OCI-LY1 (cell line): ENCODE measurements at regions not wholly inside any gene's neighbourhood (a gene's known extent, or its start where the extent isn't known, plus 50 kb on each side); places are given as distances from the start of the nearest gene placed in this dataset.
"Not testable (repeated sequence)": the region's sequence is repeated elsewhere in the genome, so short reads cannot be mapped to it uniquely, and the experiment has no call there.

ENCODE experiments used
- H2AFZ ChIP-seq: fragments of 200-600 bp; sonication (generic), shearing (Covaris generic); 2 replicates; pipeline ENCODE4 v1.6.0; 2014; ENCODE audit warnings: antibody characterized with exemption, mild to moderate bottlenecking, low read length
- H3F3A ChIP-seq: fragments of 200-600 bp; sonication (generic), shearing (Covaris generic); 2 replicates; pipeline ENCODE4 v1.6.0; 2014; ENCODE audit warnings: mild to moderate bottlenecking, antibody characterized with exemption, low read length, moderate library complexity; ENCODE audit not compliant: insufficient read depth
- H3K27ac ChIP-seq: fragments of 200-600 bp; sonication (generic); 2 replicates; pipeline ENCODE4 v1.5.1; 2014; ENCODE audit warnings: low read length, mixed run types, mild to moderate bottlenecking, low read depth; ENCODE audit not compliant: poor library complexity, severe bottlenecking
- H3K27me3 ChIP-seq: fragments of 200-600 bp; sonication (generic); 2 replicates; pipeline ENCODE4 v1.6.0; 2014; ENCODE audit warnings: antibody characterized with exemption, mild to moderate bottlenecking, low read length, moderate library complexity; ENCODE audit not compliant: insufficient read depth
- H3K36me3 ChIP-seq: fragments of 200-600 bp; sonication (generic); 2 replicates; pipeline ENCODE4 v1.6.1; 2014; ENCODE audit warnings: mild to moderate bottlenecking, antibody characterized with exemption, low read length, moderate library complexity, mixed read lengths; ENCODE audit not compliant: insufficient read depth
- H3K4me1 ChIP-seq: fragments of 200-600 bp; sonication (generic); 2 replicates; pipeline ENCODE4 v1.5.1; 2014; ENCODE audit warnings: mild to moderate bottlenecking, low read length, moderate library complexity; ENCODE audit not compliant: insufficient read depth, severe bottlenecking
- H3K4me2 ChIP-seq: fragments of 200-600 bp; sonication (generic), shearing (Covaris generic); 2 replicates; pipeline ENCODE4 v1.6.1; 2014; ENCODE audit warnings: low read length
- H3K4me3 ChIP-seq: fragments of 200-600 bp; sonication (generic); 2 replicates; pipeline ENCODE4 v1.5.1; 2014; ENCODE audit warnings: low read length, low read depth, mild to moderate bottlenecking, mixed read lengths; ENCODE audit not compliant: poor library complexity, severe bottlenecking
- H3K79me2 ChIP-seq: fragments of 200-600 bp; shearing (Covaris generic); 2 replicates; pipeline ENCODE4 v1.6.1; 2016; ENCODE audit warnings: mixed run types, low read length, mixed read lengths; ENCODE audit not compliant: insufficient read depth
- H3K9ac ChIP-seq: fragments of 200-600 bp; sonication (generic), shearing (Covaris generic); 2 replicates; pipeline ENCODE4 v1.6.1; 2014; ENCODE audit warnings: mild to moderate bottlenecking, low read length, mixed read lengths
- H3K9me2 ChIP-seq: fragments of 200-600 bp; sonication (generic), shearing (Covaris generic); 2 replicates; pipeline ENCODE4 v1.6.1; 2014; ENCODE audit warnings: low read depth, mild to moderate bottlenecking, low read length, mixed read lengths
- H3K9me3 ChIP-seq: fragments of 200-600 bp; shearing (Covaris generic); 2 replicates; pipeline ENCODE4 v1.6.1; 2014; ENCODE audit warnings: low read length, mixed read lengths
- H4K20me1 ChIP-seq: fragments of 200-600 bp; sonication (generic), shearing (Covaris generic); 2 replicates; pipeline ENCODE4 v1.6.0; 2016; ENCODE audit warnings: mild to moderate bottlenecking, low read length; ENCODE audit not compliant: insufficient read depth
- CTCF ChIP-seq: fragments of 200-600 bp; sonication (generic), shearing (Covaris generic); IDR thresholded peaks from 2 replicates; pipeline ENCODE4 v1.5.1; 2017; ENCODE audit warnings: mild to moderate bottlenecking, antibody characterized with exemption, low read length, moderate library complexity, mixed read lengths
- EZH2 ChIP-seq: fragments of 200-600 bp; sonication (generic), shearing (Covaris generic); IDR thresholded peaks from 2 replicates; pipeline ENCODE4 v1.8.0; 2017; ENCODE audit warnings: borderline replicate concordance, mixed run types, mild to moderate bottlenecking, antibody characterized with exemption, low read length, moderate library complexity, mixed read lengths

- H3K27ac ChIP-seq = no peak overlapping the region
- H3K9ac ChIP-seq = no peak overlapping the region
- TF ChIP-seq EZH2 (no peak), CTCF (peak; percentile 55)
- H3K9me3 ChIP-seq = no peaks in the 10 kb centered on the region
- no peaks in the 10 kb centered on the region for H3K9me2 ChIP-seq
- H3F3A ChIP-seq = no peaks in the 10 kb centered on the region
- no peak overlapping the region for H2AFZ ChIP-seq
- no peaks in the 10 kb centered on the region for H4K20me1 ChIP-seq
- H3K4me2 ChIP-seq = no peak overlapping the region
- H3K4me1 ChIP-seq = no peaks in the 10 kb centered on the region
- H3K27me3 ChIP-seq = no peaks in the 10 kb centered on the region
- H3K79me2 ChIP-seq = no peaks in the 10 kb centered on the region
- H3K4me3 ChIP-seq = no peak overlapping the region
- no peaks in the 10 kb centered on the region for H3K36me3 ChIP-seq
Observed at GRCh38 chr6:86192123-86192522, 549.4 kb upstream of the SYNCRIP start.

GRCh38 chr6:86175149-86175548 is 532.5 kb upstream of the SYNCRIP start:
- not testable (repeated sequence) for H4K20me1 ChIP-seq, H3K27me3 ChIP-seq, H3K27ac ChIP-seq, H3F3A ChIP-seq, H3K4me1 ChIP-seq, H2AFZ ChIP-seq, H3K9me3 ChIP-seq, H3K9me2 ChIP-seq, H3K4me3 ChIP-seq, H3K79me2 ChIP-seq, H3K9ac ChIP-seq, H3K36me3 ChIP-seq, H3K4me2 ChIP-seq
- peak; percentile 24; the same call in 1 of the 2 replicates for TF ChIP-seq CTCF

GRCh38 chr6:86154852-86155251 is 512.2 kb upstream of the SYNCRIP start:
- Histone ChIP-seq H3K9me2 (no peaks in the 10 kb centered on the region), H3K27ac (no peak overlapping the region), H3K9me3 (no peaks in the 10 kb centered on the region), H3K36me3 (no peaks in the 10 kb centered on the region), H3K4me2 (no peak overlapping the region), H3K79me2 (no peaks in the 10 kb centered on the region), H3K4me3 (no peak overlapping the region), H4K20me1 (no peaks in the 10 kb centered on the region), H2AFZ (no peak overlapping the region), H3K4me1 (no peaks in the 10 kb centered on the region), H3F3A (no peaks in the 10 kb centered on the region), H3K9ac (no peak overlapping the region), H3K27me3 (no peaks in the 10 kb centered on the region)
- TF ChIP-seq EZH2 = no peak
- TF ChIP-seq CTCF = no peak
